Calu3 (cell line): ENCODE measurements at regions not wholly inside any gene's neighbourhood (a gene's known extent, or its start where the extent isn't known, plus 50 kb on each side); places are given as distances from the start of the nearest gene placed in this dataset. TPM values are rescaled to one million over a fixed set of nuclear protein-coding genes. Genes with fewer than 3 reads are reported as not detected.

ENCODE experiments used
- BruUV-seq: library from RNA; stranded (reverse); fragments of 400-500 nt; replicated peaks from 2 replicates; lab custom pipeline; 2021; lab: Mats Ljungman, UMichigan
- CTCF ChIA-PET: fragments of 300-600 bp; sonication (Branson Sonifier 250); formaldehyde crosslinking; loops from one replicate; lab custom pipeline; 2022; ENCODE audit warnings: antibody characterized with exemption; lab: Charles Lee
- DNase-seq: peaks from one replicate; pipeline ENCODE4 v3.0.0; 2022
- H3K27ac Mint-ChIP-seq: one replicate; pipeline ENCODE4 v1.8.0; 2022; ENCODE audit warnings: mixed read lengths; ENCODE audit not compliant: unreplicated experiment
- H3K27me3 Mint-ChIP-seq: one replicate; pipeline ENCODE4 v1.8.0; 2022; ENCODE audit warnings: mixed read lengths; ENCODE audit not compliant: unreplicated experiment
- H3K36me3 Mint-ChIP-seq: one replicate; pipeline ENCODE4 v1.8.0; 2022; ENCODE audit warnings: mild to moderate bottlenecking, moderate library complexity, mixed read lengths; ENCODE audit not compliant: insufficient read depth, unreplicated experiment
- H3K4me1 Mint-ChIP-seq: one replicate; pipeline ENCODE4 v1.8.0; 2022; ENCODE audit warnings: mild to moderate bottlenecking, low read depth, mixed read lengths; ENCODE audit not compliant: unreplicated experiment
- H3K4me3 Mint-ChIP-seq: one replicate; pipeline ENCODE4 v1.8.0; 2022; ENCODE audit warnings: mild to moderate bottlenecking, low read depth, moderate library complexity, mixed read lengths; ENCODE audit not compliant: unreplicated experiment
- H3K9me3 Mint-ChIP-seq: one replicate; pipeline ENCODE4 v1.8.0; 2022; ENCODE audit warnings: low read depth, mixed read lengths; ENCODE audit not compliant: unreplicated experiment
- CTCF ChIP-seq: fragments of 200-600 bp; IDR thresholded peaks from one replicate; pipeline ENCODE4 v1.8.0; 2022; ENCODE audit warnings: antibody characterized with exemption; ENCODE audit not compliant: unreplicated experiment
- intact Hi-C: fragments of 100-400 bp; cut with micrococcal nuclease; formaldehyde crosslinking; loops from one replicate; pipeline ENCODE4 v1.10.0; 2022; ENCODE audit not compliant: unreplicated experiment
- microRNA-seq: library from miRNA; unstranded; fragments of <30 nt; microRNA quantifications from one replicate; pipeline ENCODE4 v1.2.0, GENCODE V29; 2022

- no TSS peak for BruUV-seq
- intact Hi-C loops: loop anchor here (10.0 kb wide), 1 partner anchor 171 kb away; no protein-coding TSS in a partner anchor
- Mint-ChIP-seq H3K27me3 (no peaks in the 10 kb centered on the region), H3K27ac (no peak overlapping the region), H3K4me1 (no peaks in the 10 kb centered on the region), H3K36me3 (no peaks in the 10 kb centered on the region), H3K9me3 (no peaks in the 10 kb centered on the region), H3K4me3 (no peak overlapping the region)
- no peak for TF ChIP-seq CTCF
- CTCF ChIA-PET: no interaction called here
- DNase-seq: no peak
Measured at GRCh38 chr4:112093636-112094202, 51.5 kb upstream of the FAM241A start.

GRCh38 chr4:112094330-112094729 lies 50.9 kb upstream of the FAM241A start:
- Mint-ChIP-seq H3K4me1 (peaks cover 3% of the 10 kb centered on the region), H3K36me3 (no peaks in the 10 kb centered on the region), H3K27ac (no peak overlapping the region), H3K27me3 (no peaks in the 10 kb centered on the region), H3K4me3 (no peak overlapping the region), H3K9me3 (no peaks in the 10 kb centered on the region)
- no peak for DNase-seq
- BruUV-seq: no TSS peak
- CTCF ChIA-PET: no interaction called here
- intact Hi-C loops: loop anchor here (10.0 kb wide), 1 partner anchor 170 kb away; no protein-coding TSS in a partner anchor
- TF ChIP-seq CTCF: no peak

Small RNA genes in the stretch of these regions (microRNA-seq; reads per million reads assigned to microRNA genes)
- gene MIR297: not detected
